HEK293 (cell line): ENCODE measurements at regions not wholly inside any gene's neighbourhood (a gene's known extent, or its start where the extent isn't known, plus 50 kb on each side); places are given as distances from the start of the nearest gene placed in this dataset.

Experiments used
- CTCF ChIA-PET: fragments of 350-600 bp; formaldehyde crosslinking; extraction: SDS; loops from one replicate; lab custom pipeline; 2021; ENCODE audit warnings: antibody characterized with exemption; lab: Yijun Ruan, JAX
- POLR2A ChIA-PET: fragments of 300-600 bp; formaldehyde crosslinking; extraction: SDS; loops from one replicate; lab custom pipeline; 2020; ENCODE audit warnings: antibody characterized with exemption, inconsistent platforms; lab: Yijun Ruan, JAX
- H3K27ac ChIP-seq: fragments of 200-500 bp; sonication (Bioruptor generic); 2 replicates; pipeline ENCODE4 v1.5.1; 2014; ENCODE audit warnings: low read depth, low read length, control low read depth, inconsistent platforms; ENCODE audit errors: extremely low read depth
- H3K36me3 ChIP-seq, 2 experiments: fragments of 200-500 bp in 1 of 2; sonication (Bioruptor generic) in 1 of 2; 1 replicate in 1 of 2; 2 replicates in 1 of 2; pipeline ENCODE4 v1.5.1; 2014 to 2017; ENCODE audit warnings: inconsistent platforms in 2 of 2, low read length in 2 of 2; ENCODE audit not compliant: control insufficient read depth in 2 of 2, insufficient read depth in 1 of 2
- H3K4me1 ChIP-seq: fragments of 200-500 bp; sonication (Bioruptor generic); 2 replicates; pipeline ENCODE4 v1.5.1; 2014; ENCODE audit warnings: mild to moderate bottlenecking, low read length, inconsistent platforms; ENCODE audit not compliant: control insufficient read depth, insufficient read depth
- H3K4me3 ChIP-seq: 2 replicates; pipeline ENCODE4 v1.5.1; 2011; ENCODE audit warnings: low read depth, mild to moderate bottlenecking, control low read depth, low read length, moderate library complexity
- H3K9me3 ChIP-seq: fragments of 200-500 bp; sonication (Bioruptor generic); 2 replicates; pipeline ENCODE4 v1.5.1; 2014; ENCODE audit warnings: low read depth, low read length, inconsistent platforms; ENCODE audit not compliant: control insufficient read depth, insufficient read depth
- ELK4 ChIP-seq: IDR thresholded peaks from 2 replicates; pipeline ENCODE4 v1.6.1; 2011; ENCODE audit warnings: mild to moderate bottlenecking, low read depth, low read length, borderline replicate concordance
- GLIS1 ChIP-seq: fragments of 450-650 bp; formaldehyde crosslinking; IDR thresholded peaks from 2 replicates; pipeline ENCODE4 v1.5.1; 2016; ENCODE audit warnings: missing biosample characterization, missing genetic modification characterization
- HOXA7 ChIP-seq: sonication (generic); formaldehyde crosslinking; IDR thresholded peaks from 2 replicates; pipeline ENCODE4 v1.8.1; 2022; ENCODE audit warnings: missing genetic modification reagents, borderline replicate concordance
- KLF10 ChIP-seq: fragments of 450-650 bp; IDR thresholded peaks from 2 replicates; pipeline ENCODE4 v1.5.1; 2018; ENCODE audit warnings: missing biosample characterization, mild to moderate bottlenecking, missing genetic modification characterization
- KLF17 ChIP-seq: fragments of 450-650 bp; formaldehyde crosslinking; IDR thresholded peaks from 2 replicates; pipeline ENCODE4 v1.5.1; 2016; ENCODE audit warnings: missing biosample characterization, missing genetic modification characterization
- KLF9 ChIP-seq: fragments of 450-650 bp; formaldehyde crosslinking; IDR thresholded peaks from 2 replicates; pipeline ENCODE4 v1.5.1; 2016; ENCODE audit warnings: missing biosample characterization, missing genetic modification characterization, low read depth
- PRDM2 ChIP-seq: fragments of 450-650 bp; formaldehyde crosslinking; IDR thresholded peaks from 2 replicates; pipeline ENCODE4 v1.5.1; 2016; ENCODE audit warnings: missing biosample characterization, missing genetic modification characterization, borderline replicate concordance
- SP2 ChIP-seq: fragments of 450-650 bp; formaldehyde crosslinking; IDR thresholded peaks from 2 replicates; pipeline ENCODE4 v1.5.1; 2016; ENCODE audit warnings: missing biosample characterization, missing genetic modification characterization
- TCF7L2 ChIP-seq: IDR thresholded peaks from 2 replicates; pipeline ENCODE4 v1.6.1; 2011; ENCODE audit warnings: low read depth, mild to moderate bottlenecking, inconsistent platforms, low read length, moderate library complexity, borderline replicate concordance
- YY1 ChIP-seq: fragments of 450-650 bp; formaldehyde crosslinking; IDR thresholded peaks from 2 replicates; pipeline ENCODE4 v1.5.1; 2018; ENCODE audit warnings: missing biosample characterization, missing genetic modification characterization
- ZBTB20 ChIP-seq: fragments of 450-650 bp; formaldehyde crosslinking; IDR thresholded peaks from 2 replicates; pipeline ENCODE4 v1.5.1; 2016; ENCODE audit warnings: missing biosample characterization, missing genetic modification characterization
- ZBTB26 ChIP-seq: fragments of 450-650 bp; formaldehyde crosslinking; optimal IDR thresholded peaks from 2 replicates; pipeline ENCODE3; 2016; ENCODE audit warnings: missing biosample characterization, mild to moderate bottlenecking, missing genetic modification characterization
- ZFHX2 ChIP-seq: fragments of 450-650 bp; formaldehyde crosslinking; conservative IDR thresholded peaks from 2 replicates; pipeline ENCODE4 v1.5.1; 2016; ENCODE audit warnings: missing biosample characterization, missing genetic modification characterization
- ZNF114 ChIP-seq: fragments of 450-650 bp; formaldehyde crosslinking; IDR thresholded peaks from 2 replicates; pipeline ENCODE4 v1.5.0; 2017; ENCODE audit warnings: missing biosample characterization, missing genetic modification characterization
- ZNF121 ChIP-seq: fragments of 450-650 bp; formaldehyde crosslinking; IDR thresholded peaks from 2 replicates; pipeline ENCODE4 v1.5.1; 2016; ENCODE audit warnings: missing biosample characterization, missing genetic modification characterization
- ZNF132 ChIP-seq: fragments of 450-650 bp; formaldehyde crosslinking; IDR thresholded peaks from 2 replicates; pipeline ENCODE4 v1.5.1; 2017; ENCODE audit warnings: missing biosample characterization, missing genetic modification characterization, borderline replicate concordance
- ZNF221 ChIP-seq: fragments of 450-650 bp; formaldehyde crosslinking; IDR thresholded peaks from 2 replicates; pipeline ENCODE4 v1.5.1; 2017; ENCODE audit warnings: missing biosample characterization, missing genetic modification characterization, borderline replicate concordance
- ZNF292 ChIP-seq: fragments of 450-650 bp; formaldehyde crosslinking; IDR thresholded peaks from 2 replicates; pipeline ENCODE4 v1.5.1; 2016; ENCODE audit warnings: low read depth, missing biosample characterization, missing genetic modification characterization, borderline replicate concordance
- ZNF341 ChIP-seq: fragments of 450-650 bp; formaldehyde crosslinking; IDR thresholded peaks from 2 replicates; pipeline ENCODE4; 2016; ENCODE audit warnings: low read depth, missing biosample characterization, missing genetic modification characterization
- ZNF404 ChIP-seq: fragments of 450-650 bp; formaldehyde crosslinking; IDR thresholded peaks from 2 replicates; pipeline ENCODE4 v1.5.1; 2017; ENCODE audit warnings: missing biosample characterization, missing genetic modification characterization
- ZNF426 ChIP-seq: fragments of 450-650 bp; formaldehyde crosslinking; IDR thresholded peaks from 2 replicates; pipeline ENCODE4 v1.5.1; 2017; ENCODE audit warnings: missing biosample characterization, missing genetic modification characterization, mild to moderate bottlenecking, inconsistent platforms, moderate library complexity
- ZNF449 ChIP-seq: fragments of 450-650 bp; formaldehyde crosslinking; IDR thresholded peaks from 2 replicates; pipeline ENCODE4 v1.5.1; 2017; ENCODE audit warnings: missing biosample characterization, mild to moderate bottlenecking, missing genetic modification characterization, moderate library complexity
- ZNF473 ChIP-seq: fragments of 450-650 bp; formaldehyde crosslinking; IDR thresholded peaks from 2 replicates; pipeline ENCODE4 v1.5.1; 2017; ENCODE audit warnings: missing biosample characterization, missing genetic modification characterization
- ZNF558 ChIP-seq: fragments of 450-650 bp; formaldehyde crosslinking; IDR thresholded peaks from 2 replicates; pipeline ENCODE4 v1.5.1; 2016; ENCODE audit warnings: missing biosample characterization, missing genetic modification characterization
- ZNF654 ChIP-seq: fragments of 450-650 bp; formaldehyde crosslinking; IDR thresholded peaks from 2 replicates; pipeline ENCODE4 v1.5.1; 2016; ENCODE audit warnings: low read depth, missing biosample characterization, missing genetic modification characterization
- ZNF777 ChIP-seq: fragments of 450-650 bp; formaldehyde crosslinking; IDR thresholded peaks from 2 replicates; pipeline ENCODE4 v1.5.1; 2017; ENCODE audit warnings: missing biosample characterization, missing genetic modification characterization, borderline replicate concordance

- no peak overlapping the region for H3K4me3 ChIP-seq
- ChIA-PET POLR2A (no interaction called here), CTCF (no interaction called here)
- H3K27ac ChIP-seq, result no peak overlapping the region
- no peaks in the 10 kb centered on the region for H3K36me3 ChIP-seq
- no peaks in the 10 kb centered on the region for H3K4me1 ChIP-seq
- no peaks in the 10 kb centered on the region for H3K9me3 ChIP-seq
- TF ChIP-seq KLF9 (tag by site-specific recombination) (no peak), YY1 (tag by site-specific recombination) (no peak), PRDM2 (tag by site-specific recombination) (no peak), ELK4 (no peak), ZNF449 (tag by site-specific recombination) (no peak), ZNF654 (tag by site-specific recombination) (no peak), ZBTB26 (tag by site-specific recombination) (no peak), KLF17 (no peak), KLF10 (tag by site-specific recombination) (no peak), ZBTB20 (tag by site-specific recombination) (no peak), ZNF292 (tag by site-specific recombination) (no peak), SP2 (tag by site-specific recombination) (no peak), ZNF426 (tag by site-specific recombination) (no peak), ZFHX2 (tag by site-specific recombination) (no peak), ZNF473 (no peak)
Measured at GRCh38 chr2:236915726-236916125, 170.0 kb upstream of the COPS8 start.

GRCh38 chr2:236916181-236916580, 169.5 kb upstream of the COPS8 start:
- Histone ChIP-seq H3K36me3 (no peaks in the 10 kb centered on the region), H3K9me3 (no peaks in the 10 kb centered on the region), H3K4me3 (no peak overlapping the region), H3K27ac (no peak overlapping the region), H3K4me1 (no peaks in the 10 kb centered on the region)
- ChIA-PET CTCF (no interaction called here), POLR2A (no interaction called here)
- no peak for TF ChIP-seq GLIS1 (tag by site-specific recombination)
- no peak for TF ChIP-seq ZNF341 (tag by site-specific recombination)
- no peak for TF ChIP-seq ZNF121 (tag by site-specific recombination)
- TF ChIP-seq ZBTB20 (tag by site-specific recombination), result no peak
- no peak for TF ChIP-seq ZNF404
- no peak for TF ChIP-seq ZNF114 (tag by site-specific recombination)
- no peak for TF ChIP-seq ZNF558 (tag by site-specific recombination)
- TF ChIP-seq ZNF221 (tag by site-specific recombination), result no peak
- no peak for TF ChIP-seq TCF7L2
- no peak for TF ChIP-seq HOXA7 (CRISPR knock-in tag)
- TF ChIP-seq ZNF777 (tag by site-specific recombination), result no peak
- TF ChIP-seq ZNF132 (tag by site-specific recombination), result no peak
